MCF 10A (cell line): ENCODE measurements at regions not wholly inside any gene's neighbourhood (a gene's known extent, or its start where the extent isn't known, plus 50 kb on each side); places are given as distances from the start of the nearest gene placed in this dataset.
A peak's percentile ranks its signal among the peaks of the same experiment; 100 is the strongest.
"Not testable (repeated sequence)": the region's sequence is repeated elsewhere in the genome, so short reads cannot be mapped to it uniquely, and the experiment has no call there.

Experiments used
- BruUV-seq: library from RNA; stranded (reverse); fragments of 400-500 nt; replicated peaks from 2 replicates; lab custom pipeline; 2021; lab: Mats Ljungman, UMichigan
- CTCF ChIA-PET: fragments of 300-600 bp; sonication (Branson Sonifier 250); formaldehyde crosslinking; extraction: SDS; loops from one replicate; lab custom pipeline; 2021; ENCODE audit warnings: antibody characterized with exemption, inconsistent platforms; lab: Yijun Ruan, JAX
- POLR2A ChIA-PET: fragments of 300-600, 350-650 bp; sonication (Branson Sonifier 250); formaldehyde crosslinking; extraction: SDS; loops from one replicate; lab custom pipeline; 2020; ENCODE audit warnings: antibody characterized with exemption, inconsistent platforms; lab: Yijun Ruan, JAX
- DNase-seq: peaks from one replicate; pipeline ENCODE4 v3.0.0-alpha.2; 2018; ENCODE audit not compliant: unreplicated experiment
- H3K27ac Mint-ChIP-seq: one replicate; pipeline ENCODE4 v1.8.0; 2022; ENCODE audit warnings: mild to moderate bottlenecking, low read depth, mixed read lengths; ENCODE audit not compliant: unreplicated experiment
- H3K27me3 Mint-ChIP-seq: one replicate; pipeline ENCODE4 v1.8.0; 2022; ENCODE audit warnings: mixed read lengths; ENCODE audit not compliant: insufficient read depth, unreplicated experiment
- H3K36me3 Mint-ChIP-seq: one replicate; pipeline ENCODE4 v1.8.0; 2022; ENCODE audit warnings: mild to moderate bottlenecking, moderate library complexity, mixed read lengths; ENCODE audit not compliant: insufficient read depth, unreplicated experiment
- H3K4me1 Mint-ChIP-seq: one replicate; pipeline ENCODE4 v1.8.0; 2022; ENCODE audit warnings: mixed read lengths; ENCODE audit not compliant: insufficient read depth, unreplicated experiment
- H3K4me3 Mint-ChIP-seq: one replicate; pipeline ENCODE4 v1.8.0; 2022; ENCODE audit warnings: mild to moderate bottlenecking, moderate library complexity, mixed read lengths; ENCODE audit not compliant: unreplicated experiment
- H3K9me3 Mint-ChIP-seq: one replicate; pipeline ENCODE4 v1.8.0; 2022; ENCODE audit warnings: mixed read lengths; ENCODE audit not compliant: unreplicated experiment
- intact Hi-C: fragments of 100-400 bp; cut with micrococcal nuclease; formaldehyde crosslinking; loops from 2 replicates; pipeline ENCODE4 v1.14.1; 2022
- TF ChIP-seq, protein P1 (sequence below): fragments of 200-600 bp; IDR thresholded peaks from one replicate; pipeline ENCODE4 v1.8.0; 2022; ENCODE audit warnings: antibody characterized with exemption, mild to moderate bottlenecking; ENCODE audit not compliant: unreplicated experiment

DNA sequence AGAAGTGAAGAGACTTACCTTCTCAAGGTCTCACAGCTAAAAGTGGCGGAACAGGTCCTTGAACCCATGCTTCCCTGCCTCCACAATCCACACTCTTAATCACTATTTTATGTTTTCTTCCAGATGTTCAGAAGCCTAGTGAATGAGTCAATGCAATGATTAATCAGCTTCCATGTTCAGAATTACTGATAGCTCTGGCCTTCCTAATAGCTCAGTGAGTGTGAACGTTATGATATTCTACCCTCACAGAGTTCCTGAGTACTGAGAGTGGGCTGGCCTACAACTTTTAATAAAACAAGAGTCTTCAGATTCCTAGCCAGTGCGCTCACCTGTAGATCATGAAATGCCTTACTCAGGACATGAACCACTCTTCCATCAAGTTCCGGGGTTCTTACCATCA lies 443.0 kb upstream of the ADAMTS9 start:
- DNase-seq: no peak
- no peaks in the 10 kb centered on the region for H3K36me3 Mint-ChIP-seq
- no peaks in the 10 kb centered on the region for H3K27me3 Mint-ChIP-seq
- no peaks in the 10 kb centered on the region for H3K9me3 Mint-ChIP-seq
- intact Hi-C loops: no loop called here
- TF ChIP-seq, protein P1, sequence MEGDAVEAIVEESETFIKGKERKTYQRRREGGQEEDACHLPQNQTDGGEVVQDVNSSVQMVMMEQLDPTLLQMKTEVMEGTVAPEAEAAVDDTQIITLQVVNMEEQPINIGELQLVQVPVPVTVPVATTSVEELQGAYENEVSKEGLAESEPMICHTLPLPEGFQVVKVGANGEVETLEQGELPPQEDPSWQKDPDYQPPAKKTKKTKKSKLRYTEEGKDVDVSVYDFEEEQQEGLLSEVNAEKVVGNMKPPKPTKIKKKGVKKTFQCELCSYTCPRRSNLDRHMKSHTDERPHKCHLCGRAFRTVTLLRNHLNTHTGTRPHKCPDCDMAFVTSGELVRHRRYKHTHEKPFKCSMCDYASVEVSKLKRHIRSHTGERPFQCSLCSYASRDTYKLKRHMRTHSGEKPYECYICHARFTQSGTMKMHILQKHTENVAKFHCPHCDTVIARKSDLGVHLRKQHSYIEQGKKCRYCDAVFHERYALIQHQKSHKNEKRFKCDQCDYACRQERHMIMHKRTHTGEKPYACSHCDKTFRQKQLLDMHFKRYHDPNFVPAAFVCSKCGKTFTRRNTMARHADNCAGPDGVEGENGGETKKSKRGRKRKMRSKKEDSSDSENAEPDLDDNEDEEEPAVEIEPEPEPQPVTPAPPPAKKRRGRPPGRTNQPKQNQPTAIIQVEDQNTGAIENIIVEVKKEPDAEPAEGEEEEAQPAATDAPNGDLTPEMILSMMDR: no peak
- BruUV-seq: no TSS peak
- H3K4me1 Mint-ChIP-seq: peaks cover 24% of the 10 kb centered on the region
- ChIA-PET CTCF (interaction anchor here (0.6 kb wide), 1 partner anchor 24 kb away, joined by 3 read pairs; no protein-coding TSS in a partner anchor), POLR2A (no interaction called here)
- peak overlapping the region; percentile 49 for H3K27ac Mint-ChIP-seq
- H3K4me3 Mint-ChIP-seq: no peak overlapping the region

DNA sequence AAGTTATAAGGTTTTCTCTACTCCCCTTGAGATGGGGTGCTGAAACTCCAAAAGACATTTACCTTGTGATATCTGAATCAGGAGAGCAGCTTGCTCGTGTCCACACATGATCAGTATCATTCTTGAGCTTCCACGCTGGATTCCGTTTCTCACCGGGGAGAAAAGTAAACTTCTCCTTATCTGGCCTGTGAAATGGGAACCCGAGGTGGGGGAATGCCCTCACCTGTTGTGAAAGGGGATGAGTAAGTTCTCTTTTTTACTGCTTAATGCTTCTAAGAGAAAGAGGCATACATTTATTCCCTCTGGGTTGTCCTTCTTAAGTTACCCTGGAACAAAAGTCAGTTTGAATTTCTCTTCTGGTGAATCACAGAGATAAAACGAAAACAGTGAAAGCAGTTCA lies 440.5 kb upstream of the ADAMTS9 start:
- TF ChIP-seq, protein P1: no peak
- Mint-ChIP-seq H3K27me3 (no peaks in the 10 kb centered on the region), H3K27ac (peak overlapping the region; percentile 49), H3K36me3 (no peaks in the 10 kb centered on the region), H3K9me3 (no peaks in the 10 kb centered on the region), H3K4me3 (no peak overlapping the region), H3K4me1 (peaks cover 19% of the 10 kb centered on the region)
- ChIA-PET CTCF (no interaction called here), POLR2A (interaction anchor here (1.1 to 1.7 kb wide), 3 partner anchors 29 to 77 kb away, joined by 3 to 8 read pairs (median 3); no protein-coding TSS in a partner anchor)
- BruUV-seq: no TSS peak
- intact Hi-C loops: no loop called here
- peak; percentile 22 for DNase-seq

DNA sequence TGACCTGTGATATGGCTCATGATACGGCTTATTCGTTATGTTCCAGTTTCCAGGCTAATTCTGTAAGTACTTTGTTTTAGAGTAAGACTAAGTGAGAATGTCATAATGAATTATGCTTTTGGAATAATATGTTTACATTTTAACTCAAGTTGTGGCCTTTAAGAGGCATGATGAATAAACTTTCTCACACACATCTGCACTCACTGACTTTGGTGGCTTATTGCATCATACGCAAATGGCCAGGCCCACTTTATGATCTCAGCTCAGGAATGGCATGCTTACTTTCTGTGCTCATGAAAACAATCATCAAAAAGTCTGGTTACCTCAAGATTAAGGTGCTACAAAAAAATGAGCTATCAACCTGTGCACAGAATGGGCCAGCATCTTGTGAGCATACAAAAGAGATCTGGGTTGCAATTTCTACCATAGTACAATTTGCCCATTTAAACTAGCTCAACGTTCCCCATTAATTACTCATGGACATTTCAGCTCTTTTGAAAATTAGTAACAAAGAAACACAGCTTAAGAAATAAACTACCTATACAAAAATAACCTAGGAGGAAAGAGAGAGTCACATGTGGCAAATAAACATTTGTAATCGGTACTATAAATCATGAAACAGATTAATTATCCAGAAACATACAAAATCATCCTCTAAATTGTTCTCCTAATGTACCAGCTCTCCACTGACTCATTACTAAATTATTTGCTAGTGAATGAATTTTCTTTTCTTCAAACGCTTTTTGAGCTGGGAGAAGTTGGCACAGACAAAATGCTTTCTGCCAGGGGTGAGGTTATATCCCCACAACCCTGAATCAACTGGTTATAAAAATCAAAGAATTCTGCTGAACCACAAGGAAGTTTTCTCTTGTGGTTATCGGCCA lies 439.0 kb upstream of the ADAMTS9 start:
- peak overlapping the region; percentile 49 for H3K27ac Mint-ChIP-seq
- H3K27me3 Mint-ChIP-seq: no peaks in the 10 kb centered on the region
- peaks cover 19% of the 10 kb centered on the region for H3K4me1 Mint-ChIP-seq
- no peaks in the 10 kb centered on the region for H3K36me3 Mint-ChIP-seq
- TSS peak; percentile 88 for BruUV-seq
- H3K9me3 Mint-ChIP-seq: no peaks in the 10 kb centered on the region
- H3K4me3 Mint-ChIP-seq: peak overlapping the region; percentile 17
- TF ChIP-seq, protein P1: no peak
- peak; percentile 63 for DNase-seq
- intact Hi-C loops: no loop called here
- ChIA-PET POLR2A (interaction anchor here (0.6 to 2.3 kb wide), 7 partner anchors 18 to 191 kb away, joined by 3 to 16 read pairs (median 3); no protein-coding TSS in a partner anchor), CTCF (interaction anchor here (0.6 to 1.4 kb wide), 6 partner anchors 26 to 597 kb away, joined by 3 to 4 read pairs (median 4); no protein-coding TSS in a partner anchor)

DNA sequence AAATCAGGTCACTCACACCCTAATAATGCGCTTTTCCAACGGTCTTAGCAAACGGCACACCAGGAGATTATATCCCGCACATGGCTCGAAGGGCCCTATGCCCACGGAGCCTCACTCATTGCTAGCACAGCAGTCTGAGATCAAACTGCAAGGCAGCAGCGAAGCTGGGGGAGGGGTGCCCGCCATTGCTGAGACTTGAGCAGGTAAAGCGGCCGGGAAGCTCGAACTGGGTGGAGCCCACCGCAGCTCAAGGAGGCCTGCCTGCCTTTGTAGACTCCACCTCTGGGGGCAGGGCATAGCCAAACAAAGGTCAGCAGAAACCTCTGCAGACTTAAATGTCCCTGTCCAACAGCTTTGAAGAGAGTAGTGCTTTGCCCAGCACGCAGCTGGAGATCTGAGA lies 432.4 kb upstream of the ADAMTS9 start:
- H3K27me3 Mint-ChIP-seq, H3K4me1 Mint-ChIP-seq, H3K36me3 Mint-ChIP-seq, H3K4me3 Mint-ChIP-seq, H3K9me3 Mint-ChIP-seq, POLR2A ChIA-PET, H3K27ac Mint-ChIP-seq, BruUV-seq, DNase-seq, intact Hi-C loops: not testable (repeated sequence)
- CTCF ChIA-PET: interaction anchor here (1.4 kb wide), 1 partner anchor 11 kb away, joined by 5 read pairs; no protein-coding TSS in a partner anchor
